ENCODE measurements at regions not wholly inside any gene's neighbourhood (a gene's known extent, or its start where the extent isn't known, plus 50 kb on each side); places are given as distances from the start of the nearest gene placed in this dataset.

DNA sequence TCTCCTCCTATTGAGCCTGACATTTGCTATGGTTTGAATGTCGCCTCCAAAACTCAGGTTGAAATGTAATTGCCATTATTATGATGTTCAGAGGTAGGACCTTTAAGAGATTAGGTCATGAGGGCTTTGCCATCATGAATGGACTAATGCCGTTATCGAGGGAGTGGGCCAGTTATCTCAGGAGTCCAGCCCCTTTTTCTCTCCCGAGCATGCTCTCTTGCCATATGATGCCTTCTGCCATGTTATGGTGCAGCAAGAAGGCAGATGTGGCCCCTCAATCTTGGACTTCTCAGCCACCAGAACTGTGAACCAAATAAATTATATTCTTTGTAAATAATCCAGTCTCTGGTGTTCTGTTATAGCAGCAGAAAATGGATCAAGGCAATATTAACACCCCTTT lies 323.5 kb downstream of the RRAGC start:
- no peak for DNase-seq

DNA sequence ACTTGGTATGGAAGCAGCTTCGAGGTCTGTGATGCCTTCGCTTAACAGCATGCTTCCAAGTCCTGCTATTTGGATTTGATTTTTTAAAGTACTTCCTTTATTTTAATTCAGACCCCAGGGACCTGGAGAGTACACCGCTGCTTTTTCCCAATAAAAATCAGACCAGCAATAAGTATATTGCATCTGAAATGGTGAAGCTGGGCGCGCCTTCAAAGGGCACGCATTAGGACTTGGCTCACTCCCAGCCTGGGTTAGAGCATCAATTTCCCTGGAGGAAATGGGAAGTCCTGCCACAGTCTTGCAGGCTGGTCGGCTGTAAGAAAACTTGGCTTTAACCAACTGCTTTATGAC lies 325.1 kb downstream of the RRAGC start:
- no peak for DNase-seq

DNA sequence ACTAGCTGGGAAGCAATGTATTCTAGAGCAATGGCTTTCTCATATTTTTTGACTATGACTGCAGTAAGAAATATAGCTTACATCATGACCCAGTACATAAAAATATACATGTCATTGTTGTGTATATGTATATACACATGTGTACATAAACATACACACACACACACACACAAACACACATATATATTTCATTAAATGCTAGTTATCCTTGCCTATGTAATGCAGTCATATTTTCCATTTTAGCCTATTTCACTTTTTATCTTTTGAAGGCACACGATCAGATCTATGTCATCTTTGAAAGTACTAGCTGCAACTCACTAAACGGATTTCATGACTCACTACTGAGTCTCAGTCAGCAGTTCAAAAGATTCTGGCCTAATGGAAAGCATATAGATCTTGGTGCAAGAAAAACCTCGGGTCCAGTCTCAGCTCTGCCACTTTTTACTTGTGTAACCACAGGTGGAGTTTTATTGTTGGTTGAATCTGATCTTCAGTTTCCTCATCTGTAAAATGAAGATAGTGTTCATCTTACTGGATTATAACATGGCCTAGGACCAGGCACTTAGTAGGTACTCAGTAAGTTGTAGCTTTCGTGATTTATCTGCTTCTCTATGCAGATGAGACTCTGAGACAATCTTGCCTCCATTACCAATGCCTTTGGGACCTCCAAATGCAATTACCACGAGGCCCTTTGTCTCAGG lies 325.6 kb downstream of the RRAGC start:
- DNase-seq: no peak

DNA sequence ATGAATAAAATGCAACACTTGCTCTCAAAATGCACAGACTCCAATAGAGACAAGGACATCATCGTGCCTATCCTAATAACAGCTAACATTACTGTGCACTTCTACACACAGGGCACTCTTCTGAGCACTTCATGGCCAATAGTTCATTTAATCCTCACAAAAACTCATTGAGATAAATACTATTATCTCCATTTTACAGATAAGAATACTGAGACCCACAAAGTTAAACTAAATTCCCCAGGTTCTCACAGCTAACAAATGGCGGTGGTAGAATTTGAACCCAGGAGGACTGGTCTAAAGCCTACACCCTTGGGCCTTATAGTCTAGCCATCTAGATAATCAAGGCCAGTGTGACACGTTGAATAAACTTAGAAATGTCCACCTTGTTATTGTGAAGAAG lies 328.6 kb downstream of the RRAGC start:
- no peak for DNase-seq

DNA sequence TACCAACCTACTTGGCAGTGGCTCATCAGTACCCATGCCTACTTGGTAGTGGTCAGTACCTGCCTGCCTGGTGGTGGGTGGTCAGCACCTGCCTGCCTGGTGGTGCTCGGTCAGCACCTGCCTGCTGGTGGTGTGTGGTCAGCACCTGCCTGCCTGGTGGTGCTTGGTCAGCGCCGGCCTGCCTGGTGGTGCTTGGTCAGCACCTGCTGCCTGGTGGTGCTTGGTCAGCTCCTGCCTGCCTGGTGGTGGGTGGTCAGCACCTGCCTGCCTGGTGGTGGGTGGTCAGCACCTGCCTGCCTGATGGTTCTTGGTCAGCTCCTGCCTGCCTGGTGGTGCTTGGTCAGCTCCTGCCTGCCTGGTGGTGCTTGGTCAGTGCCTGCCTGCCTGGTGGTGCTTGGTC lies 329.6 kb downstream of the RRAGC start:
- no peak for DNase-seq

DNA sequence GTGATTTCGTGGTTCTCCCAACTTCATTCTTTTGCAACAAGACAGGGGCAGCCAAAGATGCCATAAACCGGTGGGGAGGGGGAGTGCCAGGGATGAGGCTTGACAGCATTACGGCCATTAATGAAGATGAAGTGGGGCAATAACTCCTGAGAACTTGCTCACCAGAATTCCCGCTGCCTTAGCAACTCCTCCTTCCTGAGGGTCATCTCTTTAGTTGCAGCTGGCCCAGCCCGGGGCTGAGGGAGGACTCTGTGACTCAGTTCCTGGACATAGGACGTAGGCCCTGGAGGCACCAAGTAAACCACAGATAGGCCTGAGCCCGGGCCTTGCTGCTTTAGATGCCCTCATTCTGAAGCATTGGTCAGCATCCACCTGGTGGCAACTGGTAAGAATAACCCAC lies 330.2 kb downstream of the RRAGC start:
- DNase-seq: no peak

DNA sequence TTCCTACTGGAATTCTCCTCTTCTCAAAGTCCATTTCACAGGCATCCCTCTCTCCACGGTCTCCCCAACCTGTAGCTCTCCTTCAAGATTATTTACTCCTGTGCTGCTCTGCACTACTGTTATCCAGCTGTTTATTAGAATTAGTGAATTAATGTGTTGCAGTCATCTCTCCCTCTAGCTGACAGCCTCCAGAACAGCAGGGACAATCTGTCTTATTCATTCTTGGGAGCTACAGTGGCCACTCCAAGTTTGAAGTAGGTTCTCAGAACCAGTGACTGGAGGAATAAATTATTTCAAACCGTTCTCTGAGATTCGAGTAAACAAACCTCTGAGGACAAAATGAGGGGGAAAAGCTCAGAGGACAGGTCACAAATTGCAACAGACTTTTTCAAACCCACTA lies 330.9 kb downstream of the RRAGC start:
- DNase-seq: no peak

DNA sequence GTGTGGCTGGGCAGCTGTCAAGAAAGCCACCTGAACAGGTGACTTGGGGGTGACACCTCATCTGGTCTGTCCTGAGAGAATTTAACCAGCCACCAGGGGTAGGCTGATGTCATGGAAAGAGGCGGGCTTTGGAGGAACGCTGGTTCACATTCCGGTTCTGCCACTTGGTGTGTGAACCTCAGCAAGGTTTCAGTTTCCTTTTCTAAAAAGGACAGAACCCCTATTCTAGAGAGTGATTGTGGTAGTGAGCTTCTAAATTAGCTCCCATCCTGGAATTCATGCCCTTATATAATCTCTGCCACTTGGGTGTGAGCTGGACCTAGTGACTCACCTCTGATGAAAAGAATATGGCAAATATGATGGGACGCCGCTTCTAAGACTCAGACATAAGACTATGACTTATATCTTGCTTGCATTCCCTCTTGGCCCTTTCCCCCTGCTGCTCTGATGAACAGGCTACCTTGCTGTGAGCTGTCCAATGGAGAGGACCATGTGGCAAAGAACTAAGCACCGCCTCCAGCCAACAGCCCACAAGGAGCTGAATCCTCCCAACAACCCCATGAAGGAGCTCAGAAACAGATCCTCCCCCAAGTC lies 332.1 kb downstream of the RRAGC start:
- DNase-seq: no peak

DNA sequence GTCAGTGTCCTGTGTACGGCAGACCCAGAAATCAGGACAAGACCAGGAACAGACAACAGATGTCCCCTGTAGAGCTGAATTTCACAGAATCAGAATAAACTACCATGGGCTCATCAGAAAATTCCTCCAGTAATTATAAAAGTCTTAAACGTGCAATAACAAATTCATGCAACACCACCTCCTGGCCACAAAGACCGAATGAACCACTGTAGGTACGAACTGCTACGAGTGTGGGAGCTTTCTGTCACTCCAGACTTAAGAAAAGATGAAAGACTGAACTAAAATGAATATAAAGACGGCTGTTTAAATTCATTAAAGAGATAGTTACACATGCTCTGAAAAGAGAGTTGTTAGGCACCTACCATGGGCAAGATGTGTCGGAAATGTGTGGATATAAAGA lies 333.5 kb downstream of the RRAGC start:
- DNase-seq: no peak

DNA sequence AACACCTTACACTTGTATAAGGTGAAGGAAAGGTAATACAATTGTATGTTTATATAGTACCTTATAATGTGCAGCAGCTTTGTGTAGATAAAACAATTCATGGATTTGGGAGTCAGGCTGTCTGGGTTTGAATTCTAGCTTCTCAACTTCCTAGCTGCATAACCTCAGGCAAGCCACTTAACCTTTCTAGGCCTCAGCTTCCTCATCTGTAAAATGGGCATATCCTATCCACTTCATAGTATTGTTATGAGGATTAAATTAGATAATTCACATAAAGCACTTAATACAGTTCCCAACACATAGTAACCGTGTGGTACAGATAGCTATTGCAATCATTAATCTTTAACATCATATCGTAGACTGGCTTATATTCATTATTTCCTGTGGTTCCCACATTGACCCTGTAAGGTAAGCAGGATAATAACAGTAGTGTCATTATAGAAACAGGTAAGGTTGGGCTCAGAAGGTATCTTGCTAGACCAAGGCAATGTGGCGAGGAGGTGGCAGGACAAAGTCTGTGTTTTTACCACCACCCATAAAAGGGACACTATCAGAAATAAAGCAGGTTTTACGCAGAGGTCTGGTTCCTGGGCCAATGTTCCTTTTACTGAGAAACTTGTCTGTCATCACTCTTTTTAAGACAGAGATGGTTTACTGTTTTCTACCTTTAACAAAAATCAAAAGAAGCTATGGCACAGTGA lies 334.1 kb downstream of the RRAGC start:
- DNase-seq: no peak

DNA sequence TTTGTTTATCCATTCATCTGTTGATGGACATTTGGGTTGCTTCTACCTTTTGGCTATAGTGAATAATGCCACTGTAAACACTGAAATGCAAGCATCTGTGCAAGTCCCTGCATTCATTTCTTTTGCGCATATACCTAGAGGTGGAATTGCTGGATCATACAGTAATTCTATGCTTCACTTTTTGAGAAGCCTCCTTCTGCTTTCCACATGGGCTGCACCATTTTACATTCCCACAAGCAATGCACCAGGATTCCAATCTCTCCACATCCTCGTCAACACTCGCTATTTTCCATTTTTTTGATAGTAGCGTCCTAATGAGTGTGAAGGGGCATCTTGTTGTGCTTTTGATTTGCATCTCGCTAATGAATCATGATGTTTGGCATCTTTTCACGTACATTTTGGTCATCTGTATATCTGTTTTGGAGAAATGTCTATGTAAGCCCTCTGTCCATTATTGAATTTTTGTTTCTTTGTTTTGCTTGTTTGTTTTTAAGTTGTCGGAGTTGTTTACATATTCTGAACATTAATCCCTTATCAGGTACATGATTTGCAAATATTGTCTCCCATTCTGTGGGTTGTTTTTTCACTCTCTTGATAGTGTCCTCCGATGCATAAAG lies 335.4 kb downstream of the RRAGC start:
- DNase-seq: no peak

DNA sequence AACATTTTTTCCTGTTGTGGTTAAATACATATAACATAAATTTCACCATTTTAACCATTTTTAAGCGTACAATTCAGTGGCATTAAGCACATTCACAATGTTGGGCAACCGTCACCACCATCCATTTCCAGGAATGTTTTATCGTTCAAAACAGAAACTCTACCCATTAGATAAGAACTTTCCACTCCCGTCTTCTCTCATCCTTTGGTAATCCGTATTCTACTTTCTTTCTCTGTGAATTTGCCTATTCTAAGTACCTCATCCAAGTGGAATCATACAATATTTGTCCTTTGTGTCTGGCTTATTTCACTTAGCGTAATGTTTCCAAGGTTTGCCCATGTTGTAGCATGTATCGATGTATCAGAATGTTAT lies 336.0 kb downstream of the RRAGC start:
- DNase-seq: no peak

DNA sequence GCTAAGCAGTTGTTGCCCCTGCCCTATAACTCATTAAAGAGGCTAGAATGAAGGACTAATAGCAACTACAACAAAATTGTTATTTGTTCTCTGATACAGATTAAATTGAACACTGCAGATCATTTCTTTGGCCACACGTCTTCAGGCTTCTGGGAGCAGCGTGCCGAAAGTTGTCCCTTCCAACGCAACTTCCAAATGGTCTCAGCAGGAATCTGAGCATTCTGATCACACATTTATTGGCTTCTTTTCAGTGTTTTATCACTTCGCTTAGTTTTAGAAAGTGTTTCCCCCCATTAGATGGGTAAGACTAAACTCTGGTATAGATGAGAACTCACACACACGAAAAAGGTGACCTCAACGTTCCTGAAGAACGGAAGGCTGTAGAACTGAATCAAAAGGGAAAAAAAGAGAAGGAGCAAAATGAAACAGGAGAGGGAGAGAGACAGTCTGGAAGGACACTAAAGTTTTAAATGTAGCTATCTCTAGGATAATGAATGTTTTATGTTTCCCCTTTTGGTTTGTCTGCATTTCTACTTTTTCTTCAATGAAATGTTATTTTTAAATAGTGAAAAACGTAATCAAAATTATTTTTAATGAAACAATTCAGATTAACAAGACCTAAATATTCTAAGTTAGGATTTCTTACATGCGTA lies 336.5 kb downstream of the RRAGC start:
- no peak for DNase-seq

DNA sequence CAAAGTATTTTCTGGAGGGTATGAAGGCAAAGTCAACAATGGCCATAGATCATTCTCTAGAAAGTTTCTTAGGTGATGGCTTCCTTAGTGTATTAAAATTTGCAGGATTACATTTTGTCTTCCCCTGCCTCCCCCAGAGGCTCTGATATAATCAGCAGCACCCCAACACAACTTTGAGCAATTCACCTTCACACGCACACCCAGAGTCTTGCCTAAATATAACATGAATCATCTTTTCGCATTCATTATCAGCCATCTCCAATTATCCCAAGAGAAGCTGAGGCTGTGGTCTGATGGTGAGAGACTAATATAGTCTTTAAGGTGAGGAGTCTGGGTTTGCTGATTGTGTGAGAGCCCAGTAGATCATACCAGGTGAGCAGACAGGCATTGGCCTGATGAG lies 343.0 kb downstream of the RRAGC start:
- no peak for DNase-seq

DNA sequence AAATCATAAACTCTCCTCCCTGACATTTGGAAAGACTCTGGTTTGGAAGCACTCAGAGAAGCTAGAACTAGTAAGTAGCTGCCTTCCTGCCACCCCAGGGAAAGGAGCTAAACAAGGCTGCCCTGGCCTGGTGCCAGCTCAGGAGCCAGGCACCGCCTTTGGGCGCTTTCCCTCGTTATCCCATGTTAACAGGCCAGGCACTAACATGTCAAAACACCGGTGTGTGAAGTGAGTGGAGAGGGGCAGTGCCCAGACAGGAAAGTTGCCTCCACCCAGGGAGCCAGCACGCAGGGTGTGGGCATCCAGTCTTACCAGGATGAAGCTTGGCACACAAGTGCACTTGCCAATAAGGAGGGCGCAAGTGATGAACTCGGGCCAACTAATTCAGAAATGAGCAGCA lies 346.8 kb downstream of the RRAGC start:
- DNase-seq: no peak

DNA sequence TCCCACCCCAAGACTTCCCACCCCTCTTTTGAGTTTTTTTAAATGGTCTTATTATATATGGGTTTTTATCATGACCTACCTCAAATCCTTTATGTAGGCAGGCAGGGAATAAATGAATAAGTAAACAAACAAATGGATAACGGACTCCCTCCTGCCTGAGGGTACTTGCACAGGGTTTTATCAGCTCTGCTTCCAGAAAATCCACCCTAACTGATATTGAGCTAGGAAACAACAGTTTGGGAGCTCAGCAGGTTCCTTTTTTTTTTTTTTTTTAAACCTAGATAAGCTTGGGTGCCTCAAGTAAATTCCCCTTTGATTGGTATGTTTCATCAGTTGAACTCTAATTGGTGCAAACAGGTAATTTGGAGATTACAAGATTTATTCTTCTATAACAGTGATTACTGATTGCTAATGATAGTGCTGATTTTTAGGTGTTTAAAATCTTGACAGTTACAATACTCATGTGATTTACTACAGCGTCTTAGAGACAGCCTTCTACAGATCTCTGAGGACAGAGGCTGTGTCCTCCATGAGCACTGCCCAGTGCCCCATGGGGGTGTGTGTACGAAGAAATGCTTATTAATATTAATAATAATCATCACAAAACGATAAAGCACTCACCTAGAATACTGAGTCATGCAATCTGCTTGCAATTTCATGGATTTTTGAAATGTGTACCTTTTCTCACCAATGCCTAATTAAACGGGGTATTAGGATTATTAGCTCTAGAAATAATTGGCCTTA lies 347.4 kb downstream of the RRAGC start:
- no peak for DNase-seq

DNA sequence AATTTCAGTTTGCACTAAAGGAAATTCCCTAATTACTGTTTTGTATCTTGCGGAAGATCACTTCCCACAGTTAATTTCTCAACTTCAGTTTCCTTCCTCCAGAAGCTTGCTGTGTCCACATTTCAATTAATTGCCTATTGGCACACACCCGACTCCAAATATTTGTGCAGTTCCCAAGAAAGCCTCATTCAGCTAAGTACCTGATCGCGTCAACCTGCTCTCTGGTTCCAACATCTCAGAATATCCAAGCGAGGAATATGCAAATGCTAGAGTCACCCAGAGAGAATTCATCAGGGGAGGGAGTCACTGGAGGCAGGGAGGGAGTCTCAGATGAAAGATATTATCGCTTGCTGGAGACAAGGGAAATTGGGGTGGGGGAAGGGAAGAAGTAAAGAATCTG lies 351.3 kb downstream of the RRAGC start:
- no peak for DNase-seq

DNA sequence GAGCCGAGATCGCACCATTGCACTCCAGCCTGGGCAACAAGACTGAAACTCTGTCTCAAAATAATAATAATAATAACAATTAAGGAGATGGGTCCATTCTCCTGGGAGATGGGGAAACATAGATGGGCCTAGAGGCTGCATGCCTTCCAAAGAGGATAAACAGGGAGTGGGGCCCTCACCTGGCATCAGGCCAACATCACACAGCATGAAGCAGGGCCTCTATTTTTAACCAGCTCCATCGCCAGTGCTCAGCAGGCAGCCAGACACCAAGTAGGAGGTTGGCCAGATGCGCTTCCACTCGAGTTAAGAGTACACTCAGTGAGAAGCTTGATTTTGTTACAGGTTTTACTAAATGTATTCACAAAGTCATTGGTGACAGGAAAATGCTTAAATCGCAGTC lies 352.0 kb downstream of the RRAGC start:
- DNase-seq: no peak

DNA sequence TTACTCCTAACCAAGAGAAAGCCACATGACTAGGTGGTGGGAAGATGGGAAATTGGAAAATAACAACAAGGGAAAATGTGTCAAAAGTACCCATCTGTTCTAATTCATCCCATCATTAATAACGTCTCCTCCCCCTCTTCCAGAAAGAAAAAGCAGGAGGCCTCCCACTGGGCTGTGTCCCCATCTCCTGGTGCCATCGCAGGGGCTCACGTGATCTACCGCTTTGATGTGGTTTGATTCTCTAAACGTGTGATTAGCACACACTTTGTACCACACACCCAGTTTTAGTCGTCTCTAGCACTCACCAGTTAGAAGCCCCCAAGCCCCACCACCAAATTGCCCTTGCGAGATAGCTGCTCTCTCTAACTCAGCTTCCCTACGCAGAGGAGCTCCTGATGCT lies 353.6 kb downstream of the RRAGC start:
- no peak for DNase-seq

DNA sequence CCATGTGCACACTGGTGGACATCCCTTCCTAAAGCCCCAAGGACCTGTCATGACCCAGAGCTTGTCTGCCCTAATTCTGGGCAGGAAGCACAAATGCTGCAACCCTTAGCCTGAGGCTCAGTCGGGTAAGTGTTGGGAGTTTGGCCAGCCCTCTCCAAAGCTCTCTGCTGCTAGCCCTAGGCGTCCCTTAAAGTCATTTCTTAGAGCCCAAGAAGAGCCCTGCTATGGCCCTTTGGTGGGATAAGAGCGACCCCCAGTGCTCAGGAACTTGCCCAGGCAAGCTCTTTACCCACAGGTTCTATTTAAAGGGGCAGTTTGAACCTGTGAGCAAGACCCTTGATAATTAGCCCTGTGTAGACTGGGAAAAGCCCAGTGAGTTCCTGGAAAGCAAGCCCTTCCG lies 356.8 kb downstream of the RRAGC start:
- no peak for DNase-seq

DNA sequence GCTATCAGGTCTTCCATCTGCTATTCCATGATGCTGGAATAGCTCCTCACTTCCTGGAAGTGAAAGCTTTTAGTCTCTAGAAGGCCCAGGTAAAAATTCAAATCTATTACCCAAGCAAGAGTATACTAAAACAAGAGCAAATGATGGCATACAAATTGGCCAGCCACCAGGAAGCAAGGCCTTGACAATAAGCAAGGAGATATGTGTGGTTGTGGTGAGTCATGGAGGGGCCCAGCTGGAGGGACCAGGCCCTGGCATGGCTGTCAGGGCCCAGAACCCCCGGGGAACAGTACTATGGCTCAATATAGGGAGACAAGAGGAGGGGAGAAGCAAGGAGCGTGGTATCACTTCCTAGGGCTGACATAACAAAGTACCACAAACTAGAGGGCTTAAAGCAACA lies 358.7 kb downstream of the RRAGC start:
- no peak for DNase-seq

DNA sequence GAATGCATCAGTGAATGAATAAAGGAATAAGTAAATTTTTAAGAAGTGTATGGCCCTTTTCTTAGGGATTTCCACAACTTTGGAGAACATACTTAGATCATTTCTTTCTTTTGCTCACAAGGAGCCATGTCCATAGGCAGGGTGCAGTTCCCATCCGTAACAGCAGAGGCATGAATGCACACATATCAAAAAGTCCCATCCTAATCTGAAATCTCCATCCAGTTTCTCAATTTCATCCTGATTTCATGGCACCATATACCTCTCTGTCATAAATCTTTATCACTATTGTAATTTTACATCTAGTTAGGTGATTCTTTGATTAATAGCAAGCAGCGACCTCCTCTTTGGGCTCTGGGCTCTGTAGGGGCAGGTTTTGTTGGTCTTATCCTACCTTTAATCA lies 359.2 kb downstream of the RRAGC start:
- no peak for DNase-seq

DNA sequence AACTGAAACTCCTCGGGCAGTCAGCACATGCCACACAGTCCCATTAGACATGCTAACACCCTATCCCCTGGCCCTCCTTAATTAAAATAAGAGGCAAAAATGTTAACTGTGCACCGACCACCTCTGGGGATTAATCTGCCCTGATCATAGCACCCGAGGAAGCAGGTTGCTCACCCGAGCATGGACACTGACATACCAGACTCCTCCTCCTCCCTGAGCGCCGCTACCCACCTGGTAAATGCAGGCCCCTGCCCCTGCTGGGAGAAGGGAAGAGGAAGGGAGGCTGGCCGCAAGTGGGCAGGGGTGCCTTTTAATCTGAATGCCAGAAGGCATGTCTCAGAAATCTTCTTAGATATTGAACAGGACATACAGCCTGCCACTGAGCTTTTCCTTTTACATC lies 360.9 kb downstream of the RRAGC start:
- DNase-seq: no peak
